Fibroblast of skin of right biceps (primary cell): ENCODE measurements at regions not wholly inside any gene's neighbourhood (a gene's known extent, or its start where the extent isn't known, plus 50 kb on each side); places are given as distances from the start of the nearest gene placed in this dataset.
"Not testable (repeated sequence)": the region's sequence is repeated elsewhere in the genome, so short reads cannot be mapped to it uniquely, and the experiment has no call there.

ENCODE experiments used
- DNase-seq: peaks from one replicate; pipeline ENCODE4 v3.0.0-alpha.2; 2013

DNA sequence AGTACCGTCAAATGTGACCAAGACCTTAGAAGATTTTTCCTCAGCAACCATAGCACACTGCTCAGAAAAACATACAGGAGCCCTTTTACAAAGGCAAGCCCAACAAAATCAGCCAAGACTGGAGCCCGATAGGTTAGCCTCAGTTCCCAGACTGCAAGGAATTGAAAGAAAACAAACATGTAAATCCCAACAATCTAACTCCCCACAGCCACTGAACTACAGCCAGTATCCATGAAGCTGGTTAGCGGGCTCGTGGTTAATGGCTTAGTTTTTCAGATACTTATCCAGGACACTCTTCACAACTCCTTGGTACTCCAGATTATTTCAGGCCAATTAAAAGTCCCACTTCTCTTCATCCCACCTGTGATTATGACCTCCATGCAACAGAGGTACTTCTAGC, 201.6 kb downstream of the IPMK start:
- no peak for DNase-seq

DNA sequence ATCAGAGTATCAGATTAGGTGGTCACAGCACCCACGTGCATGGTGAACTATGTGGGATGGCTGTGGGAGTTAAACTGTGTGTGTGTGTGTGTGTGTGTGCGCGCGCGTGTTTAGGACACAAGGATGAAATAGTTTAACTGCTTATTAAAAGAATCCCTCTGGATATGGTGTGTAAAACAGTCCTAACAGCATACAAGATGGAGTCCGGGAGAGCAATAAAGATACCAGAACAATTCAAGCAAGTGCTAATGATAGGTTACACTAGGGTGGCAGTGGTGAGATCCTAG, 202.2 kb downstream of the IPMK start:
- no peak for DNase-seq

DNA sequence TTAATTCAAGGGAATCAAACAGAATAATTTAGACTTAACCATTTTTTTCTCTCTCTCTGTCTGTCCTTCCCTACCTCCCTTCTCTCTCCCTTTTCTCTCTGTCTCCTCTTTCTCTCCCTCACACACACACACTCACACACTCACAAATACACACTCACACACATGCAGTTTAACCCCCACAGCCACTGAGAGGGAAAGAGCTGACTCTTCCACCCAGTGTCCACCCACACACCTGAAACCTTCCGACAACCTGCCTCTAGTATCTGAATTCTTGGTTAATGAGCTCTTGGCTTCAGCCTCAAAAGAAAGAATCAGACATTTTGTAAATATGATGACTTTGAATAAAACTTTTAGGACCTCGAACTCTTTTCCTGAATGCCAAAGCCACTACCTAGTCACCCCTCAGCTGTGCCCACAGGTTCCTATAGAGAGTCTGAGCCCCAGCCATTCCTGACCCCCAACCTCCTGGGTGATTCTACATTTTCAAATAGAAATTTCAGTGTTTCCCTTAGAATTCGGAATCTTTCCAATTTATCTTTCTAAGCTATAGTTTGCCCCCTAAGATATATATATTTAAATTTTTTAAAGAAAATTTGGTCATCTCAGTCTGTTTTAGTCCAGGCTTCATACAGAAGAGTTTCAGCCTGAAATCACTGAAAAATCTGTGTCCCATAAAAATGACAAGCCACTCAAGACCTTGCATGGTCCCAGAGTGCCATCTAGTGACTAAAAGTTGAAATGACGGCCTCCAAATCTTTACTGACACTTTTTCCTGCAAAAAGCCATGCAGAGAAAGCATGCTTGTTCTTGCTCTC, 202.8 kb downstream of the IPMK start:
- peak; percentile 52 for DNase-seq

DNA sequence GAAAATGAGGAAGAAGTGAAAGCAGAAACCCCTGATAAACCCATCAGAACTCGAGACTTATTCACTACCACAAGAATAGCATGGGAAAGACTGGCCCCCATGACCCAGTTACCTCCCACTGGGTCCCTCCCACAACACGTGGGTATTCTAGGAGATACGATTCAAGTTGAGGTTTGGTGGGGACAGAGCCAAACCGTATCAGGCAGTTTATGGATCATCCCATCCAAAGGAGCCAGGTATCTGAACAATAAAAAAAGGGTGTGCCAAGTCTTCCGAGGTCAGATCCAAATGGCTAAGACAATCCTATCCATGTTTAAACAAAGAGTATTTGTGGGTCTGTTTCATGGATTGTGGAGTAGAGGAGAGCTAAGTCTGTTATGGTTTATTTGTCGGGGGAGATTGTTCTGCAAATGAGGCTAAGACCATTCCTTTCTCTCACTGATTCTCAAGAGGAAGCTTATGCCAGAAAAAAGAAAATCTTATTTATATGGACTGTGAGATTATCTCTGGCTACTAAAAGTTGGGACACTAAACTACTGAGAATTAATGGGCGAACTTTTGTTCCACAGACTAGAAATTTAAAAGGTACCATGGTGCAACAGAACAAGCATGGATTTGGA, 203.7 kb downstream of the IPMK start:
- DNase-seq: no peak

DNA sequence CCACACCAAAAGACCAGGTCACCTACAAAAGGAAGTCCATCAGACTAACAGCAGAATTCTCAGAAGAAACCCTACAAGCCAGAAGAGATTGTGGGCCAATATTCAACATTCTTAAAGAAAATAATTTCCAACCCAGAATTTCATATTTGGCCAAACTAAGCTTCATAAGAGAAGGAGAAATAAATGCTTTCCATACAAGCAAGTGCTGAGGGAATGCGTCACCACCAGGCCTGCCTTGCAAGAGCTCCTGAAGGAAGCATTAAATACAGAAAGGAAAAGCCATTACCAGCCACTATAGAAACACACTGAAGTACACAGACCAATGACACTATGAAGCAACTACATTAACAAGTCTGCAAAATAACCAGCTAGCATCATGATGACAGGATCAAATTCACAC, 209.0 kb downstream of the IPMK start:
- DNase-seq: not testable (repeated sequence)

DNA sequence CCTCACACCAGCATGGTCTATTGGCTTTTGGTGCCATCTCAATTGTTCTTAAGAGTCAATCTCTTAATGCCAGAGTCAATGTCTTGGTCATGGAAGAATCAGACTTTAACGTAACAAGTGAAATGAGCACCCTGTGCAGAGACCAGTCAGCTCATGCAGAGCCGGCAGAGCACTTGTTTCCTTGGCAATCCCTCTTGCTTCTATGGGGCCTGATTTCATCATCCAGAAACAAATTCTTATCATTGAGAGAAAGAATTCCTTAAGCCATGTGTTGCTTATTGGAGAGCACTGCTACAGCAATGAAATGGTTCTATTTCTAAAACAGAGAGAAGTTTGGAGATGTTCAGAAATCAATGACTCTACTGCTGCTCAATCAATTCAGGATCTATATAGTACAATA, 212.8 kb downstream of the IPMK start:
- DNase-seq: no peak

DNA sequence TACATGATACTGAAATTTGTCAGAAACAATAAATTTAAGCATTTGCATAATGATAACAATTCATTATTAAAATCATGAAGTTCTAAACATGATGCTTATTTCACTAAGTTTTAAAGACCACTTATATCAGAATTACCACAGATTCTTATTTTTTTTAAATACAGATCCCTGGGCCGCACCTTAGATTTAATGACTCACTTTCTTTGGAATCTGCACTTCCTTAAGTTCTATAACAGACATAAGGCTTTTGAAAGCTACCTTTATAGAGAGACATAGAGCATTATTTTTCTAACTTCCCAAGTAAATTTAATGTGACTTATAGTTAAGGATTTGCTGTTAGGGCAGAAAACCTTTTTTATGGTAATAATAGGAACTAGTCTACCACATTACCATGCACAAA, 214.9 kb downstream of the IPMK start:
- no peak for DNase-seq

DNA sequence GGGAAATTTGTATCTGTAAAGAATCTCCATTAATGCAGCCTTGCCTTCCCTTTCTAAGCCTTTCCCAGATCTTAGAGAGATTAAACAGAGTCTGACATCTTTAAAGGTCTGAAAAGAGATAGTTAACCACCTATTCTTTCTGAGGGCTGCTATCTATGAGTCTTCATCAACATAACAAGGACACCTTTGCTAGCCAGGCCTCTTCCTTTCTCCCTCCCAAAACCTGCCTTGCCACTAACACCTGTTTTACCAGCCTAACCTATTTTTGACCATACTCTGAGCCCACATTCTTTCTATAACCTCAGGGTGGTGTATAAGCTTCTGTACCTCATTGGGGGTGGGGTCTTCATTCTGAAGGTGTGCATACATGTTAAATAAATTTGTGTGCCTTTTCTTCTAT, 217.1 kb downstream of the IPMK start:
- no peak for DNase-seq

DNA sequence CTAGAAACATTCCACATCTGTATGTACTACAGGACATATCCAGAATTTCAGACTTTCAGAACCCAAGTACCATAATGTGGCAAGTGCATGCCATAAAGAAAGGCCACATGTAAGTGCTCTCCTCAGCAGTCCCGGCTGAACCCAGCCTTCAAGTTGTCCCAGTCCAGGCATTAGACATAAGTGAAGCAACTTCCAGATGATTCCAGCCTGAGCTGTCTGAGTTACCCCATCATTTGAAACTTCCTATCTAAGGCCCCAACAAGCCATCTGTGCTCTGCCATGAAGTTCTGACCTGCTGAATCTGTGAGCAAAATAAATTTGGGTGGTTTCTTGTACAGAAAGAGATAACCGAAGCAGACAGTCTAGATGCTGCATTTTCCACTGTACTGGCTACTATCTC, 218.8 kb downstream of the IPMK start:
- no peak for DNase-seq

DNA sequence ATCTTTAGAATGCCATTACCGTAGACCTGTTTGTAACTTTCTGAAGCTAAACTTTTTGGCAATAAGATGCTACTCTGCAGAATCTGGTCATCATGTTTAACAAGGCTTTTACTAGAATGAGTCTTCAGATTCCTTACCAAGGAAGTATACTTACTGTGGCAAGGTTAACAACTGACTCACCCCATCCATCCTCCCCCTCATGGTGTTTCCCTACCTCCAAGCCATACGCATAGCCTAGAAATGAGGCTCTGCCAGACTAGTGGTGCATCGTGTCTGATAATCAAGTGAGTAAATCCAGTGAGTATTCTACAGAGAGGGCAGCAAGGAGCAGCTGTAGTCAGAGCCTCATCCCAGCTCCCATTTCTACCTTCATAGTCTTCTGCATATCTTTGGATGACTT, 223.6 kb downstream of the IPMK start:
- peak; percentile 90 for DNase-seq

DNA sequence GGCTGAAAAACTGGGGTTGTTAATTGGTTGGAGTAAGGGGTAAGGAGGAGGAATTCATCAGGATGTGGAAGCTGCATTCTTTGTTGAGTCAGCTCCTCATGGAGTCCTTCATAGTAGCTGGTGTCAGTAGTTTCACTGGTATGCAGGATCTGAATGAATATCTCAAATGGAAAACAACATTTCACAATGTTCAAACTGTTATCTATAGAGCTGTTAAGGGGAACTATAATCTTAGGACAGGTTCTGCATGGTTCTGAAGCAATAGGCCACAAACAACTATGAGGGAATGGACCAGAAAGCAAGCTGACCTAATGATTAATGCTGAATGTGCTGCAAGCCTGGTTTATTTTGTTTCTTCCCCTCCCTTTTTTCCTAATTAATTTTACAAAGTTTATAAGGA, 225.8 kb downstream of the IPMK start:
- DNase-seq: no peak

DNA sequence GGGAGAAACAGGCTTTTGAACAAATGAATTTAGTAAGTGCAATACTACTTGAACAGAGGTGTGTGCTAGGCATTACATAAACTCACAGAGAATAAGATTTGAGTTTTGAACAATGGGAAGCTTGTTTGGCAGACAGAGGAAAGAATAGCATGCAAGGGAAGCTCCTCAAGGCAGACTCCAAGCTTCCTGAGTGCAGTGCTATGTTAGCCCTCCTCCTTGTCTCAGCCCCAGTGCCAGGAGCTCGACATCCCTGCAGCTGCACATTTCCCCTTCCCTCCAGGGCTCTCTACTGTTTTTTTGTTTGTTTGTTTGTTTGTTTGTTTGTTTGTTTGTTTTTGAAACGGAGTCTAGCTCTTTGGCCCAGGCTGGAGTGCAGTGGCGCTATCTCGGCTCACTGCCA, 237.5 kb downstream of the IPMK start:
- DNase-seq: no peak

DNA sequence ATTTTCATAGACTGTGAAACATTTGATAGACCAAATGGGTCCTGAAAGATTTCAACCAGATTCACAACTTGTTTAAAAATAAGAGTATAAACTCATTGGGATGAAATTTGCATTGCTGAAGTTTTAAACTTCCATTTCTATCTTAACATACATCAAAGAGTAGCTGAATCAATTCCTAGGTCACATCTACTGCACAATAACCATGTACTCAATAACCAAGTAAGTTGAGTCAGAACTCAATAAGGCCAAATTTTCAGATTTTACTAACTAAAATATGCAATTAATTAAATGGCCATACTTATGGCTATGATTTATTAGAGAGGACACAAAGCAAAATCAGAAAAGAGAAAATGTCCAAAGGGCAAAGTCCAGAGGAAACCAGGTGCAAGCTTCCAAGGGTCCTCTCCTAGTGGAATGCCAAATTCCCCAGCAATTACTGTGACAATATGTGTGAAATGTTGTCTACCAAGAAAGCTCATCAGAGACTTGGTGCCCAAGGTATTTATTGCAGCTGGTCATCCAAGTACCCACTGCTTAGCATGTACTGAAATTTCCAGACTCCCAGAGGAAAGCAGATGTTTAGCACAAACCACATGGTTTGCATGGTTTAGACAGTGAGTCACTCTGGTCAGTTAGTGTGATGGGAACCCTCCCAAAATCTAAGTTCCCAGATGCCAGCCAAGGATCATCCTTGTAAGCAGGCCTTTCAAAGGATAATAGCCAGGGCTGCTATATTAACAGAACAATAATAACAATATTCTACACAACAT, 238.9 kb downstream of the IPMK start:
- DNase-seq: peak; percentile 77

DNA sequence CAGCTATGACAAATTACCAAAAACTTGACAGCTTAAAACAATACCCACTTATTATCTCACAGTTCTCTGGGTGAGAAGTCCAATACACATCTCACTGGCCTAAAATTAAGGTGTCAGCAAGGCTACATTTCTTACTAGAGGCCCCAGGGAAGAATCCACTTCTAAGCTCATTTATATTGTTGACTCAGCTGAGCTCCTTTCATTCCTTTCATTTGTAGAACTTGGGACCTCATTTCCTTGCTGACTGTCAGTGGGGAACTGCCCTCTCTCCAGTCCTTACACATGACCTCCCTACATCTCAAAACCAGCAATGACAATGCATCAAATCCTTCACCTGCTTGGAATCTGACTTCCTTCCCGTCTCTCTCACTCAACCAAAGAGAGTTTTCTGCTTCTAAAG, 240.3 kb downstream of the IPMK start:
- no peak for DNase-seq

DNA sequence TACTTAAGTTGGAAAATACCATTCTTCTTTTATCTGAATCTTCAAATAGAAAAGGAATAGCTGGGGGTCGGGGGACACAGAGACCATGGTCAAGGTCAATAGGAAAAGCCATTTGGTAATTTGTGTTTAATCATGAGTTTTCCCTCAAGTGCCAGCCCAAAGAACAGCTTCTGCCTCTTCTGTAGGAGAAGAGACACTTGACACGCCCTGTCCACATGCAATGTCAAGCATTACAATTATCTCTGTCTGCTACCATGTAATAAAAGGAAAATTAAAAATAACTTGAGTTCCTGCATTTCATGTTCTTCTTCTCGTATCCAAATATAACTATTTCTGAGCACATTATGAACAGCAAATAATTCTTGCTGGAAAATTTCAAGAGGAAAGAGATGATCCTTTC, 241.7 kb downstream of the IPMK start:
- DNase-seq: no peak

DNA sequence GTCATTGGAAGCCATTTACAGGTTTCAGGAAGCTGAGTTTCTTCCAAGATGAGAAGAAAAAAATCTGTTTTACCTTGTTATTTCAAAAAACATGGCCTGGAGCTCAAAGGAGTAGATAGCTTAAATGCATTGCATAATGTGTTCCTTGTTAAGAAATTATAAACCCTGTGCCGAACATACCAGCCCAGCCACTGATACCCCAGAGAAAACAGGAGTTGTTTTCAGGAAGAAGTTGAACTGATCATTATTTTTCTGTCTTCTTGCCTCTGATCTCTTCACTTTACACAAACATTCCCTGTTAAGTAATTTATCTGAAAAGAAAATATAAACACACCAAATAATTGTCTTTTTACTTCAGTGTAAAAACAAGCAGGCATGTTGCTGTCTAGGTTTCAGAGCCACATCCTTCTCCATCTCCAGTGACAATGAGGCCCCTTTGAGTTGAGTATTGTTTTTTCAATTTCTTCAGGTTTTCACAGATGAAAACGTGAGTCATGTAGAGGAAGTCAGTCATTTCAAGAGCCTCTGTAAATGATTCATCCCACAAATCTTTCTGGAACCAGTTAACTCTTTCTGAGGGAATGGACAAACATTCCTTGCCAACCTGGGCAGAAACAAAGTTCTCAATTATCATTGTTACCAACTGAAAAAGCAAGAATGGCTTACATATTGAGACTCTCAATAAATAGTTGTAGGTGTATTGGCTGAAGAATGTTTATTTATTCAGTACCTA, 244.2 kb downstream of the IPMK start:
- peak; percentile 92 for DNase-seq

DNA sequence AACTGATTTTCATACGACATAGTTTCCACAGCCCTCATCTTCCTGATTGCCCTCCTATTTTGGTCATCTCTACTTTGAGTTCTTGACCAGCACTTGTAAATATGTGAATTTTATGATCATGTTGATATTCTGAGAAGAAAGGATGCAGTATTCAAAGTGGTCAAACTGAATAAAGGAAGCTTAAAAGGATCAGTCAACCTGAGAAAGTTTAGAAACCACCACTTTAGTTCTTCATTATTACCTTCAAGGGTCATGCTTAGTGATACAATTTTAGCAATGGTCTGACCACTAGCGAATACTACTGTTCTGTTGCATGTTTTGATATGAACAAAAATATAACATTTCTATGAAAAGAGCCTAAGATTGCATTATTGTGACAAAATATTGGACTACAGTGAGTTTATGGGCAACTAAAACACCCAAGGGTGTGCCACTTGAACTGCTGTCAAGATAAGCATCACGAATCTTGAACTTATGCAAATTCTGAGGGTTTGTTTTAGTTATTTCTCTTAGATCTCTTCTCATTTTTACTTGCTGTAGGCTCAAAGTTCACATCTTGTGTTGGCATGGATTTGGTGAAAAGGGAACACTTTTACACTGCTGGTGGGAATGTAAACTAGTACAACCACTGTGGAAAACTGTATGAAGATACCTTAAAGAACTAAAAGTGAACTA, 247.7 kb downstream of the IPMK start:
- DNase-seq: no peak

DNA sequence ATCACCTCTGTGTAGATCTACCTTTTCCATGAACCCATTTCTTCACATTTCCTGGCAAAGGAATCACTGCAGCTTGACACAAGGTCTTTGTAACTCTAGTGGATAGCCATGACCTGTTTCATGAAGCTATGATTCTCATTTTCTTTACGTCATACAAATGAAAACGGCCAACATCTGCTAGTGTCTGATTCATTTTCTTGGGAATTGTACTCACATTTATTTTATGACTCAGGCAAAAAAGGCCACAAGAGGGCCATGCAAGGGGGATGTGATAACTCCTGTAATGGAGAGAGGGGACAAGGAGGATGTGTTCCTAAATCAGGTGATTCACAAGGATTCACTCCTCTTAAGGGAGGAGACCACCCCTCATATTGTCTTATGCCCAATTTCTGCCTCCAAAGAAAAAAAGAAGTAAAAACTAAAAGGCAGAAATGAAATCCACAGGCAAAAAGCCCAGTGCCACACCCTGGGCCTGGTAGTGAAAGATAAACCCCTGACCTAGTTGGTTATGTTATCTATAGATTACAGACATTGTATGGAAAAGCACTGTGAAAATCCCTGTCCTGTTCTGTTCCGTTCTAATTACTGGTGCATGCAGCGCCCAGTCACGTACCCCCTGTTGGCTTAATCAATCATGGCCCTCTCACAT, 249.9 kb downstream of the IPMK start:
- DNase-seq: peak; percentile 93

DNA sequence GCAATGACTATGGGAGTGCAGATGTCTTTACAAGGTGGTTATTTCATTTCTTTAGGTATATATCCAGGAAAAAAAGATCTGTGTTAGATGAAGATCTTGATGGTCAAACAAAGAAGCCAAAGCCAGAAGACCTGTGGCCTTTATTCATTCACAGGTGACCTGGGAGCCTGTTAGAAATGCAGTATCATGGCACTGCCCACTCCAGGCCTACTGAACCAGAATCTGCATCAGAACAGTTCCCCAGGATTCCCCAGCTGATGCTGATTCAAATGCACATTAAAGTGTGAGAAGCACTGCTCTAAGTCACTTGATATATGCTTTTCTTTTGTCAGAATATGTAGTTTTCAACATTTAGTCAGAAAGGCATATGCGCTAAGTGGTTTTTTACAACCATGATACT, 251.1 kb downstream of the IPMK start:
- DNase-seq: no peak

DNA sequence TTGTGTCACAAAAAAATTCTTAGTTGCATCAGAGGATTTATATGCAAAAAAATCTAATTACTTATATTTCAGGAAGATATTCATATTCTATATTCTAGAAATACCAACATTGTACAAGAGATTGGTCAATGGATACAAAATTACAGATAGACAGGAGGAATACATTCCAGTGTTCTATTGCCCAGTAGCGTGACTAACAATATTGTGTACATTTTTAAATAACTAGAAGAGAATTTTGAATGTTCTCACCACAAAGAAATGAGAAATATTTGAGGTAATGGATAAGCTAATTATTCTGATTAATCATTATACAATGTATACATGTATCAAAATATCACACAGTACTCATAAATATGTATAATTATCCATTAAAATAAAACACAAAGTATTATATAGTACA, 253.3 kb downstream of the IPMK start:
- peak; percentile 26 for DNase-seq

DNA sequence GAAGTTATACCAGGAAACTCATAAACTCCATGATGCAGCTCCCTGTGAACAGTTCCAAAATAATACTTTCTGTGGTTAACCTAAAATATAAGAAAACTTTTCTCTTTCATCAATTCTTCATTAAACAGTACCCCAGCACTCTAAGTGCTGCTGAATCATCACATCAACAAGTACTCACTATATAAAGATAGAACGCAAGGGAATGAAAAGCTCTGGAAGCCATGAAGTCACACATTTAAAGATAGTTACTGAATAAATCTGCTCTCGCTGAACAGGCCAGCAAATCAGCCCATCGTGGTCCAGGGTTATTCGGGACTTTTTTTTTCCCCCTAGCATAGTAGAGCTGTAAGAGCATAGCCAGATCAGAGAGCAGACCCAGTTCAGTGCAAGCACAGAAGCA, 254.3 kb downstream of the IPMK start:
- peak; percentile 10 for DNase-seq

DNA sequence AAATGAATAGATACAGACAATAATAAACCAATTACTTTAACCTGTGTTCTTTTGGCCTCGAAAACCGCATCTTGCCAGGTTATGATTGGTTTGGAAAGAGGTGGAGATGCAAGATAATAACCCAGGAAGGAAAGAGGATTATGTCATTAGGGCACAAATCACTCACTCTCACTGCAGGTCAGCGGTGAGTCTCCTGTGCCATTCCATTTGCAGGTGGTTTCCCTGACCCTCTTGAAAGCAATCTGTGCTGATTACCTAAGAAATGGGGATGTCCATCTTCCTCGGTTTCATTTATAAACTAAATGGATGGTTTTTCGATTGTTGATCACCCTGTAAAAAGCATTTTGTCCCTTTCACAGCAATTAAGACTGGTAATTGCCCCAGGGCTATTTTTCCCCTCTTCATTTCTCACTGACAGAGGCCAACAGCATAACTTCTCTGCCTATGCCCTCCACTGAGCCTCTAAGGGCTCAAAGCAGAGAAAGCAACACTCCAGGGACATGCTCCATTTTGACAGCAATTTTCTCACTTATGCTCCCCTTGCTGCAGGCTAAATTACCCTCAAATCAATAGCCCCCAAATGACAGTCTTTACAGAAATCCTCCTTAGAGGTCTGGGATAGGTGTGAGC, 257.5 kb downstream of the IPMK start:
- DNase-seq: no peak
